Posterior cingulate gyrus (tissue), 11 donors: ENCODE measurements at regions not wholly inside any gene's neighbourhood (a gene's known extent, or its start where the extent isn't known, plus 50 kb on each side); places are given as distances from the start of the nearest gene placed in this dataset.

Experiments
- DNase-seq, 10 donors: peaks; one replicate each; pipeline versions ENCODE4 v3.0.0 to v3.0.0-alpha.2; 2020 to 2021; ENCODE audit warnings: mixed read lengths in 3 of 10
- intact Hi-C: fragments of 100-400 bp; cut with DNase I; formaldehyde crosslinking; loops from one replicate; pipeline ENCODE4 v1.15.1; 2023

DNA sequence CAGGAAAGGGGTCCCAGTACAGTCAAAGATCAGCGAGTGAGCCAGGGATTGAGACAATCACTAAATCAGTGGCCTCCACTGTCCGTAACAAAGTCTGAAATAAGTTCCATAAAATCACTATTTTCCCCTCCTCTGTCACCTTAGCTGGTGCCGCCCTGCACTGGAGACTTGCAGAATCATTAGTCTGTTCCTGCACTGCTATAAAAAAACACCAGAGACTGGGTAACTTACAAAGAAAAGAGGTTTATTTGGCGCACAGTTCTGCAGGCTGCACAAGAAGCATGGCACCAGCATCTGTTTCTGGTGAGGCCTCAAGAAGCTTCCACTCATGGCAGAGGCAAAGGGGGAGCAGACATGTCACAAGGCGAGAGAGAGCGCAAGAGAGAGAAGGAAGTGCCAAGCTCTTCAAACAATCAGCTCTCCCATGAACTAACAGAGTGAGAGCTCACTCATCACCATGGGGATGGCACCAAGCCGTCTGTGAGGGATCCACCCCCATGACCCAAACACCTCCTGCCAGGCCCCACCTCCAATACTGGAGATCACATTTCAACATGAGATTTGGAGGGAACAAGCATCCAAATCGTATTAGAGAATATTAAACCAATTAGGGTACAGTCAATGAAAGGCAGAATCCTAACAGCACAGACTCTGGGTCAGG lies 129.8 kb upstream of the TIAM1 start:
- intact Hi-C loops, result loop anchor here (10.0 kb wide), 1 partner anchor 79 kb away; no protein-coding TSS in a partner anchor

DNA sequence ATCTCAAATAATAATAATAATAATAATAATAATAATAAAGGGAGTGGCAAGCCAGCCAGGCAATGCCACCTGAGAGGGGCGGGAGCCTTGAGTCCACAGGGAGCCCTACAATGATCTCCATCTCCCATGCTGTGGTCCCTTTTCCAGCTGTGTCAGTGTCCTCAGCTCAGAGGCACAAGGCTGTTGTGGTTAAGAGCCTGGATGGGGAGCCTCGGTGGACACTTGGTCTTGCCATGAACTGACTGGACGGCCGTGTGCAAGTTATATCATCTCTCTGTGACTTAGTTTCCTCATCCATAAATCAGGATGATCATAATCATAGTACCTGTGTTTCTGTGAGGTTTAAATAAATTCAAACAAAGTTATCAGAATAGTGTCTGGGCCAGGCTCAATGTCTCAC lies 127.8 kb upstream of the TIAM1 start:
- DNase-seq, result no peak
- intact Hi-C loops, result loop anchor here (10.0 kb wide), 1 partner anchor 77 kb away; no protein-coding TSS in a partner anchor

More for the DNA sequence above, 129.8 kb upstream of the TIAM1 start:
- peak in 1 of 10 donors; percentile 78 for DNase-seq

DNA sequence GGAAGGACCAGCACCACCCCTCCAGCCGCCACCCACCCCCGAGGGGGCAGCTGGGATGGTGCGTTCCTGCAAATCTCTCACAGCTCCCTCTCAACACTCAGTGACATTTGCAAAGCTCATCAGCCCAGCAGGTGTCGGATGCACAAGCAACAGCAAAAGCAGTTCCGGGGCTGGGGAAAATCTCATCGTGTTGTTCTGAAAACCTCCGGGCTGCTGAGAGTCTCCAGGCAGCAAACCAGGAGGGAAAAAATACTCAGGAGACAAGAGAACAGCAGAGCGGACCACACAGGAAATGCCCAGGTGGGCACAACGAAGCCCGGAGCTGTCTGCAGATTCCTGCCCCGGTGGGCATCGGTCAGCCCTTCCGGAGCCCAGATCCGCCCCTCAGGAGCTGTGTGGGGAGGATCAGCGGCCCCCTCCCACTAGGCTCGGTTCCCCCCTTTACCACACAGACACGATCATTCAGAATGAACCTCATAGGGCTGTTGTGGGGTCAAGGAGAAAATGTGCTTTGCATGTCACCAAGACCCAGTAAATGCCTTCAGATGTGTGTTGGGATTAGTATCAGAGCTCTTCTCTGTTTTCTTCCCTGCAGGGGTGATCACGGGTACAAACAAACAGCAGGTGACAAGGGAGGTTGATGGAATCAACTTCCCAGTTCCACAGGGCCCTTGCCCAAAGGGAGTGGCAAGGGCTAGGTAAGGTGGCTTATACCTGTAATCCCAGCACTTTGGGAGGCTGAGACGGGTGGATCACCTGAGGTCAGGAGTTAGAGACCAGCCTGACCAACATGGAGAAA lies 127.0 kb upstream of the TIAM1 start:
- intact Hi-C loops, result loop anchor here (10.0 kb wide), 1 partner anchor 76 kb away; no protein-coding TSS in a partner anchor
- peak in 4 of 10 donors; percentile 31 to 79 (median 36) for DNase-seq

DNA sequence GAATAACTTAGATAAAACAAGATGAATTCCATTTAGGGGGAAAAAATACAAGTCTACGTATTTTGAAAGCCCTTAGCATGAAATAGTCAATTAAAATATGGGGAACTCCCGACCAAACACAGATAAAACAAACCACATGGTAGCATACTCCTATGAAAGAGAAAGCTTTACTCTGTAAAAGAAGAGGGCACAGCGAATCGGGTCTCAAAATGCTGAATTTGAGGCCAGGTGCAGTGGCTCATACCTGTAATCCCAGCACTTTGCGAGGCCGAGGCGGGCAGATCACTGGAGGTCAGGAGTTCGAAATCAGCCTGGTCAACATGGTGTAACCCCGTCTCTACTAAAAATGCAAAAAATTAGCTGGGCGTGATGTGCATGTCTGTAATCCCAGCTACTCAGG lies 116.9 kb upstream of the TIAM1 start:
- intact Hi-C loops, result no loop called here
- no peak for DNase-seq

DNA sequence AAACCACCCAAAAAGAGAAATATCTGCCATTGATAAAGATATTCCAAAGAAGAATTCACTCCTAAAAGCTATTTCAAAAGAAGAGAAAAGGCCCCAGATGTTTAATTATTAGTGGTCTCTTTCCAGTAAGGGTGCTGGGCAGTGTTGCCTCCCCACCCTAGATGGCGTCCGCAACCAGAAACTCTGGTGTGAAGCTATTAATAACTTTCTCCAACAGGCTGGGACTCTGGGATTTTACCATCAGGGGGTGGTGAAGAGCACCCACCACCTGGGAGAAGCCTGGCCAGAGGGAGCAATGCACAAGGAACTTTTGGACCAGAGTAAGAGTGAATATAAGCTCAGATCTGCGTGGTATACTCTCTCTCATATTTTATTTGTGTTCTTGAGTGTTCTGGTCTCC lies 115.4 kb upstream of the TIAM1 start:
- intact Hi-C loops, result loop anchor here (5.0 to 10.0 kb wide), 2 partner anchors 53 to 115 kb away; partner anchors contain the start of gene TIAM1
- DNase-seq, result no peak

DNA sequence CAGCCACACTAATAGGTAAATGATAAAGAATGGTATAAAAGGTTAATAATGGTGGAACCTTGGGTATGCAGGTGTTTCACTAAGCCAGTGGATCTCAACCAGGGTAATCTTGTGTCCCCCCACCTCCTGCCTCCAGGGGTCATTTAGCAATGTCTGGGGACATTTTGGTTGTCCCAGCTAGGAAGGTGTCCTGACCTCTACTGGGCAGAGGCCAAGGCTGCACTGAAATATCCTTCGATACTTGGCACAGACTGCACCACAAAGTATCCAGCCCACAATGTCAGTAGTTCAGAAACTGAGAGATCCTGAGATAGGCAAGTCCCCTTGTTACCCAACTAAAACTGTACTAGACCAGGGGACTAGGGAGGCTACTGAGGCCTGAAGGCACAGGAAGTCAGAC lies 113.6 kb upstream of the TIAM1 start:
- no peak for DNase-seq
- intact Hi-C loops, result loop anchor here (5.0 to 10.0 kb wide), 2 partner anchors 55 to 113 kb away; partner anchors contain the start of gene TIAM1

DNA sequence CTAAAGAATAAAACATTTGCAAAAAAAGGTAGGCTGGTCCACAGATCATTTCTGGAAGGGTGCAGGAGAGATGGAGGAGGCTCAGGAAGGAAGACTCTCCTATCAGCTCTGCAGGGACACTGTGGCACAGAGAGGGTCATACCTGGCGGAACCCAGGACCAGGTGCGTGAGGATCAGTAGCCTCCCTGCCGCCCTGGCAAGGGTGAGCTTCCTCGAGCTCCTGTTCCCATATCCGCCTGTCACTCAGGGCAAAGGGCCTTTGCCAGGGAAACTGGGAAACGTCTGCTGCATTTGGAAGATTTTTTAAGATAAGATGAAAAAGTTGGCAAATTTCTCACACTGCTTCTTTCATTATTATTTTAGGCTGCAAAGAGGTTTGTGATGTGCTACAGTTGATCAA lies 112.1 kb upstream of the TIAM1 start:
- intact Hi-C loops, result loop anchor here (5.0 to 10.0 kb wide), 2 partner anchors 56 to 111 kb away; partner anchors contain the start of gene TIAM1

DNA sequence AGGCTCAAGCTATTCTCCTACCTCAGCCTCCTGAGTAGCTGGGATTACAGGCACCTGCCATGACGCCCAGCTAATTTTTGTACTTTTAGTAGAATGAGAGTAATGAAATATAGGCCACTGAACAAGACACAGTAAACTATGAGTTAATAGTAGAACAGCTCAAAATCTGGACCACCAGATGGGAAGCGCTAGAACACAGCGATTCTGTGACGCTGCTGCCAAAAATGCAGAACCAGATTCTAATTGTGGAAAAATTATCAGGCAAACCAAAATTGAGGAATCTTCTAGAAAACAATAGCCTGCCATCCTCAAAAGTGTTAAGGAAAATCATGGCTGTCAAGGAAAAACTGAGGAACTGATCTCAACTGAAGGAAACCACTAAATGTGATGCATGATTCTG lies 111.4 kb upstream of the TIAM1 start:
- DNase-seq, result no peak
- intact Hi-C loops, result loop anchor here (5.0 to 10.0 kb wide), 2 partner anchors 57 to 111 kb away; partner anchors contain the start of gene TIAM1

More for the DNA sequence above, 112.1 kb upstream of the TIAM1 start:
- DNase-seq, result no peak

DNA sequence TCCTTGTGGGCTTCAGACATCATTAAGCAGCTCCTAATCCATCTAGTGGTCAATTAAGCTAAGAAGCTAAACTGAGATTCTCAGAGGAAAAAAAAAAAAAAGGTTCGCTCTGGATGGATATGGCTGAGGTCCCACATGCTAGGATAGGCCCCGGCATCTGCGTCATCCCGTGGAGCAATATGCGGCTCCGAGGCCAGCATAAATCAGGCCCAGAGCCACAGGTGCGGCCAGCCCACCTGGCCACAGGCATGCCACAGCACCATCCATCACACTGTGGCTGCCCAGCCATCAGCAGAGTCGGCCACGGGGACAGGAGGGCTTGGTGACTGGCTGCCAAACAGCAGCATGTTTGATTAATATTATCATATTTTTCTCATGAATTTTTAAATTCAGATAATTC lies 106.9 kb upstream of the TIAM1 start:
- intact Hi-C loops, result loop anchor here (10.0 kb wide), 1 partner anchor 106 kb away; the partner anchor contains the start of gene TIAM1
- no peak for DNase-seq

DNA sequence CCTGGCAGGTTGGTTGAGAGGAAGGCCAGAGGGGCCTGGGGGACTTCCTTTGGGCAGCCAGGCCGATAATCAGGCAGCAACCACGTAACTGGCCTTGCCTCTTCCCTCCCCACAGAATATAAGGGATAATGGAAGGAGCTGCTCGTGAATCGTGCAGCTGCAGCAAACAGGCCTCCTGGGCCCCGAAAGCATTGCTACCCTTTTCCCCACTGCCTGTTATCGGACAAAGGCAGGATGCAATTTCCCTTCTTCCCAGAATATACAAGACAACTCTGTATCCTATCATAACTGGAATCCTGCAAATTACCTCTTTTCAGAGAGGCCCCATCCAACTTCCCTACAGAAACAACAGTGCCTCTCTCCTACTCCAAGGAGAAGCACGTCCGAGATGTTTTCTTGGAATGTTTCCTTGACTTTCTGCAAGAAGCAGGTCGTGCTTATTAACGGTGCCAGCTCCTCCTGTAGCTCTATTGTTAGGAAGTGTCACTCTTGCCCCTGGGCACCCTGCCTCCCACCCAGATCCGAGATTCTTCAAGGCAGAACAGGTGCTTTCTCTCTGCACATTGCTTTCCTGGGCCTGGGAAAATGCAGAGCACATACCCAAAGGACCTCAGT lies 106.0 kb upstream of the TIAM1 start:
- intact Hi-C loops, result loop anchor here (10.0 kb wide), 1 partner anchor 105 kb away; the partner anchor contains the start of gene TIAM1
- peak in 1 of 10 donors; percentile 39 for DNase-seq

DNA sequence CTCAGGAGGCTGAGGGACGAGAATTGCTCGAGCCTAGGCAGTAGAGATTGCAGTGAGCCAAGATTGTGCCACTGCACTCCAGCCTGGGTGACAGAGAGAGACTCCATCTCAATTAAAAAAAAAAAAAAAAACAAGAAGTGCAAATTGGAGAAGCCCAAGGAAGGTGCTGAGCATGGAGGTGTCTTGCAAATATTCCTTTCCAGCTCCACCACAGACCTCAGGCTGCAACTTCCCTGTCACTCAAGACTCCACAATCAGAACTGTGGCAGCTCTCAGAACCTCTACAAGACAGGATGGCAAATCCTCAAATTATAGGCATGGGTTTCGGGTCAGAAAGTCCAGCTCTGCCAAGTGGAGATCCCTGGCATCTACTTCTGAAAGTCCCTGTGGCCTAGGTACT lies 104.4 kb upstream of the TIAM1 start:
- DNase-seq, result no peak
- intact Hi-C loops, result no loop called here

DNA sequence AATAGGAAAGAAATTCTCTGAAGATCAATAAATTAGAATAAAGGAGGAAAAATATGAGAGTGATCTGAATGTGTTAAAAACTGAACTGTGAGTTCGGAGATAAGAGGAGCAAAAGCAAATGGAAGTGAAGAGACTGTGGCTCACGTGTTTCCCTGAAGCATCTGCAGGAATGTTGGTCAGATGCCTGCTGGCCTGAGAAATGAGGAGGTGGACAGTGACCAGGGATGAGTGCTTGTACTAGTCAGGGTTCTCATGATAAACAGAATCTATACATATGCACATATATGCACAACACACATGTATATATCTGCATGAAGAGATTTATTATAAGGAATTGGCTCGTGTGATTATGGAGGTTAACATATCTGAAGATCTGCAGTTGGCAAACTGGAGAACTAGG lies 103.4 kb upstream of the TIAM1 start:
- DNase-seq, result no peak
- intact Hi-C loops, result no loop called here

DNA sequence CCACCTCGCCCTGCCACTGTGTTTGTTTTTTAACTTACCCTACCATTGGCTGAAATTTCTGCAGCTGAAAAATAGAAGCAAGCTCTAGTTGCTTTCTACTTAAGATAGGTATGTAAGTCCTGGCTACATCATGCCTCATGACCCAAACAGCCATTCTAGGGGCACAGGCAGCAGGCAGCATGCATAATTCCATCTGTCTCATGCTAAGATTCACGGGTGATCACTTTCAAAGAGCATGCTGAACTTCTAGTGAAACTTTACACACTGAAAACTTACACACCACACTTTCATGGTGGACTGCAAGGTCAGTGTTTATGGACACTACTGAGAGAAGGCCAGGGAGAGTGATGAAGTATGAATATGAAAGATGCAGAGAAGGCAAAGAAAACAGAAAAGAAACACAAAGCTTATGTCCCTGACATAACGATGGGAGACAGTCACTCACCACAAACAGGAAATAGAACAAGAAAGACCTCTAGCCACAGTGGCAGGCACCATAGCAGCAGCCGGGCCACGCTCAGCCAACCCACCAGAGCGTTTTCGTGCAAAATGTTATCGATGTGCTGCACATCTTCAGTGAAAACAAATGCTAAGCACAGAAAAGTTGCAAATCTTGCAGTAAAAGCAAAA lies 102.3 kb upstream of the TIAM1 start:
- intact Hi-C loops, result no loop called here
- peak in 1 of 10 donors; percentile 31 for DNase-seq

DNA sequence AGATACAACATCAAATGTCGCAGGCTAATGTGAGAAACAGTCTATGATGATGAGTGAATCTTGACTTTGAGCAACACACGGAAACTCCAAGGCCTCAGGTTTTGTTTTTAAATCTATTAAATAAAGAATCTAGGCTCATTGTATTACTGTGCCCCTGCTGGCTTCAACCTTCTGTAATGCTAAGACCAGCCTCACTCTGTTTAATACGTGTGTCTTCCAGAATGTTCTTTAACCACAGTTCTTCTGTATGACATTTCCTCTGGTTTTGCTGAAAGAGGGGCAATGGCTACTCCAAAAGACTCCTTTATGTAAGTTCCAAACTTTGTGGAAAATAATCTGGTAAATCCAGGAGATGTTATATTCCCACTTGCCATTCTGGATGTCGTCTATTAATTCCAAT lies 101.1 kb upstream of the TIAM1 start:
- intact Hi-C loops, result no loop called here
- DNase-seq, result no peak

DNA sequence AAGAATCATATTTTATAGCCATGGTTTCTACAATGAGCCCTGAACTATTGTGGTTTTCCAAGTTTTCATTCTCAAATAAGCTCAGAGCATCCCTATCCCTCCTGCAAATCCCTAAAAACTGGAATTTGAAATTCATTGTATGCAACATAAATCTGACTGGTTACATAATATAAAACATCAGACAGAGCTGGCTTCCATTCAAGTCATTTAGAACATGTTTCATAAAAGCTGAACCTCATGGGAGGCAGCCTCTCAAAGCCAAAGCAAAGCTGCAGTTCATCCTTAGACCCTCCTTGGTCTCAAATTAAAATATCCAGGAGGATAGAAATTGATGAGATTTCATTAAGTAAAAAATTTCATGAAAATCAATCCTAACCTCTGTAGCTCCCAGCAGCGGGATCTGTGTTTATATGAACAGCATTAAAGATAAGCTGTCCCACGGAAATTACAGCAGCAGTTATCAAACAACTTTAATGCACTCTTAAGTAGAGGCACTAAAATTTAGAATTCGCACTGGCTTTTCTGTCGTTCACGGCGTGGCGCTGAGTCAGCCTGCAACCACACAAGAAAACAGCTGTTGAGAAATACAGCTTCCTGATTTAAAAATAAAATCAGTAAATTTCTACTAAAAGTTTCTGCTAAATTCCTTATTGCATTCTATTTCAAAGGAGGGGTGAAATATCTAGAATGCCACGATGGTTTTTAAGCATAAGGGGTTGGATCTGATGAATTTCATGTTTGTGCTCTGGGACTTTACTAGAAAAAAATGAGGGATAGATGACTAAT lies 99.9 kb upstream of the TIAM1 start:
- intact Hi-C loops, result no loop called here
- DNase-seq, result peak in 2 of 10 donors; percentile 21 to 82

DNA sequence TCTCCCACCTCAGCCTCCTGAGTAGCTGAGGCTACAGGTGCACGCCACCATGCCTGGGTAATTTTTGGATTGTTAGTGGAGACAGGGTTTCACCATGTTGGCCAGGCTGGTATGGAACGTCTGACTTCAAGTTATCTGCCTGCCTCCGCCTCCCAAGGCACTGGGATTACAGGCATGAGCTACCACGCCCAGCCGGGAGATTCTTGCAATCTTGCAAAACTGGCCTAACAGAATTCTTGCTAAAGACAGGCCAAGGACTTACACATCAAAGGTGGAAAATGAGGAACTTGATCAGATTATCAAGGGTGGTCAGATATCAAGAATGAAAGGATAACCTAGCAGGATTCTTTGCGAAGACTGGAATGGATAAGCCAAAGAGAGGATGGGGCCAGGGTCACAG lies 98.3 kb upstream of the TIAM1 start:
- intact Hi-C loops, result no loop called here
- no peak for DNase-seq

DNA sequence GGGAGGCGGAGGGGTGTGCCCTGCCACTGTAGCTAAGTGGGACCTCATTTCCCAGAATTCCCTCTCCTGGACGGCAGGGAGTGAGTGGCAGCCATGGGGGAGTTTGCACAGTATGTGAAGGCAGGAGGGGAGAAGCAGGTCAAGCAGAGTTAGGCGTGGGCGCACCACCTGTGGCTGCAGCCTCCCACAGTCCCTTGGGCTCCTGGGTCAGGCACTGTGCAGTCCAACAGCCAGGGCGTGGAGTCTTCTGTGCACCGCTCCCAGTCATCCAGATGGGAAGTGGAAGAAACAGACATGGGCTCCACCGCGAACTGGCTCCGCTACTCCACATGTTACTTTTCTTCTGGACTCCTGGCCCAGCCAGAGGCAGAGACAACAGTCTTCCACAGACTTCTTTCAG lies 85.4 kb upstream of the TIAM1 start:
- intact Hi-C loops, result no loop called here
- DNase-seq, result no peak

DNA sequence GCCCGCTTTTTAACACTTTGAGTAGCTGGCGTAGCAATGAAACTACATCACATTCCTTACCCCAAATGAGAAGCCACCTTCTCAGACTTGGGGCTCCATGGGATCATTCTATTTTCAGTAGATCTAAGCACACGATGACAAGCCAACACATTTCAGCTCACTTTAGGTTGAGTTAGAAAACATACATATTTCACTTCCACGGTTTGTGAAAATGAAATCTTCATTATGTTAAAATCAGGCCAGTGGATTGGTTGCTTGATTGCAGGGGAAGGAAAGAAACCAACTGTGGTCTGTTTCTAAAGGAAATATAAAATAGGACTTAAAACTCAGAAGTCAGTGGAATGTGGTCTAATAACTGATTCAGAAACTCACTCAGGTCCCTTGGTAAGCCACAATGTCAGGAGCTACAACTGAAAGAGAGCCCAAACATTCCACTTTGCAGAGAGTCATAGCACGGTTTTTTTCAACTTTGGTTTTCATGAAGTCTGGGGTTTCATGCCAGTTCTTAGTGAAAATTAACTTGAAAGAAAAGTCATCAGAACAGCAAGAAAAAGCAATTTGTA lies 82.3 kb upstream of the TIAM1 start:
- no peak for DNase-seq
- intact Hi-C loops, result no loop called here

DNA sequence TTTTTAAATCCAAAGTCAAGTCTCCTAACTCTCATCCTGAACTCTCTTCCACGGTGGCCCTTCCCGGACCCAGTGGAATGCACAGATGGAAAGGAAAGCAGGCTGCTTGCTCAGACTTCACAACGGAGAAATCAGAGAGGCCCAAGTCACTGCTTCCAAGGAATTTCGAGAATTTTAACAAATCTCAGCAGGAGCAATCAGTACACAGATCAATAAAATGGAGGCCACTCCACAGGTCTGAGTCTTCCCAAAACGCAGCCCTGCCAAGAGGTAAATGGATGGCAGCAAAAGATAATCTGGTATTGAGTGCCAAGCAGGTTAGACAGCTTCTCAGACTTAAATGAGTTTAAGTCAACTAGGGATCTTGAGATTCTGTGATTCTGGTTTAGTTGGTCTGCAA lies 81.1 kb upstream of the TIAM1 start:
- intact Hi-C loops, result no loop called here
- DNase-seq, result no peak
